ENCODE measurements at regions not wholly inside any gene's neighbourhood (a gene's known extent, or its start where the extent isn't known, plus 50 kb on each side); places are given as distances from the start of the nearest gene placed in this dataset.

DNA sequence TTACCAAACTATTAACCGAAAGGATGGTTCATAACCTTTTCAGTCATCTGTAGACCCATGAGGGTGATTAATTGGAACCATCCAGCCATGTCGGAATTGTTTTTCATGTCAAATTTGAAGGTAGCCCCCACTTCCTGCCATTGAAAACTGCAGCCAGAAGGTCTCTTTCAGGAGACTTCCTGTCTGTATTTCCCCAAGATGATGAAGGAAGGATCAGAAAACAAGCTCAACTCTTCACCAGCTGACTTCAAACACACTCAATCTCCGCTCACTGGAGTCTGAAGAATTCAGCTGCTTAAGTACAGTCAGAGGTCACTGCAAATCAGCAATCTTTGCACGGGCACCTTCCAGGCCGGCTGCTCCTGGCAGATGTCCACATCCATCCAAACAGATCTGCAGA, 291.7 kb upstream of the NPVF start:
- no peak for DNase-seq
- 69 to 77% methylated on average over 5 of the region's 5 CpGs for WGBS, 2 donors
- ATAC-seq, result no peak
- intact Hi-C loops (cut with DNase I), result no loop called here
- Histone ChIP-seq H3K9me3 (no peaks in the 10 kb centered on the region), H3K4me3 (no peak overlapping the region), H3K27ac (no peak overlapping the region), H3K4me1 (no peaks in the 10 kb centered on the region), H3K36me3 (no peaks in the 10 kb centered on the region), H3K27me3 (no peaks in the 10 kb centered on the region)
- no peak for FAIRE-seq
- TF ChIP-seq, protein P1, sequence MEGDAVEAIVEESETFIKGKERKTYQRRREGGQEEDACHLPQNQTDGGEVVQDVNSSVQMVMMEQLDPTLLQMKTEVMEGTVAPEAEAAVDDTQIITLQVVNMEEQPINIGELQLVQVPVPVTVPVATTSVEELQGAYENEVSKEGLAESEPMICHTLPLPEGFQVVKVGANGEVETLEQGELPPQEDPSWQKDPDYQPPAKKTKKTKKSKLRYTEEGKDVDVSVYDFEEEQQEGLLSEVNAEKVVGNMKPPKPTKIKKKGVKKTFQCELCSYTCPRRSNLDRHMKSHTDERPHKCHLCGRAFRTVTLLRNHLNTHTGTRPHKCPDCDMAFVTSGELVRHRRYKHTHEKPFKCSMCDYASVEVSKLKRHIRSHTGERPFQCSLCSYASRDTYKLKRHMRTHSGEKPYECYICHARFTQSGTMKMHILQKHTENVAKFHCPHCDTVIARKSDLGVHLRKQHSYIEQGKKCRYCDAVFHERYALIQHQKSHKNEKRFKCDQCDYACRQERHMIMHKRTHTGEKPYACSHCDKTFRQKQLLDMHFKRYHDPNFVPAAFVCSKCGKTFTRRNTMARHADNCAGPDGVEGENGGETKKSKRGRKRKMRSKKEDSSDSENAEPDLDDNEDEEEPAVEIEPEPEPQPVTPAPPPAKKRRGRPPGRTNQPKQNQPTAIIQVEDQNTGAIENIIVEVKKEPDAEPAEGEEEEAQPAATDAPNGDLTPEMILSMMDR (IDR thresholded peaks at IDR 0.05), result no peak

DNA sequence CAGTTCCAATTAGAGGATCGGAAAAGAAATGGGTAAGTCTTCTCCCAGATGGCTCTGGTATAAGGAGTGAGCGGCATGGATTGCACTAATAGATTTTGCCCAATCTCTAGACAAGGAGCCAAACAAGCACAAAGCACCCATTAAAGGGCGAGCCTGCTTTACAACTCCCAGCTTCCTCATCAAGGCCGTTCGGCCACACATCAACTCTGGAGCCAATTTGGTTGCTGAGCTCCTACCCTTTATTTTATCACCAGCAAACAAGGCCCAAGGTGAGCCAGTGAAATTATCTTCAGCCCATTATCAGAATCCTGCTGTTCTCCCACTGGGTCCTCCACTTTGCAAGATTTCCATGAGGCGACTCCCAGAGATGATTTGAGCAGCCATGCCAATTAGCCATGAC, 292.2 kb upstream of the NPVF start:
- ATAC-seq (no peak), FAIRE-seq (no peak), DNase-seq (no peak)
- no peak overlapping the region for H3K4me3 ChIP-seq
- no peaks in the 10 kb centered on the region for H3K4me1 ChIP-seq
- 59 to 68% methylated on average over 6 of the region's 6 CpGs for WGBS, 2 donors
- TF ChIP-seq, protein P1 (IDR thresholded peaks at IDR 0.05), result no peak
- H3K27me3 ChIP-seq, result no peaks in the 10 kb centered on the region
- intact Hi-C loops (cut with DNase I), result no loop called here
- H3K27ac ChIP-seq, result no peak overlapping the region
- no peaks in the 10 kb centered on the region for H3K9me3 ChIP-seq
- H3K36me3 ChIP-seq, result no peaks in the 10 kb centered on the region

DNA sequence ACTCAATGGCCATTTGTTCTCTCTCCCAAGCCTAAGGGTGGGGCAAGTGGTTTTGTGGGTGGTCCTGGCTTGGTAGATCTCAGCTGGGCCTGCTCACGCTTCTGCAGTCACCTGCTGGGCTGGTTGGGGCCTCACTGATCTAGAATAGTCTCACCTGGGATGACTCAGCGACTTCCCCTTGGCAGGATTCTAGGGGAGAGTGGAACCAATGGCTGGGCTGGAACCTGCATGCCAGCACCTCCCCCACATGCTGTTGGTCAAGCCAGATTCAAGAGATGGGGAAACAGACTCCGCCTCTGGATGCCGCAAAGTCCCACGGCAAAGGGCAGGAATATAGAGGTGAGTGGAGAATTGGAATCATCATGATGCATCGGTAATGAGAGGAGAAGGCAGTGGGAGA, 292.9 kb upstream of the NPVF start:
- H3K27me3 ChIP-seq, result no peaks in the 10 kb centered on the region
- ATAC-seq, result no peak
- TF ChIP-seq, protein P1 (IDR thresholded peaks at IDR 0.05), result no peak
- H3K4me1 ChIP-seq, result no peaks in the 10 kb centered on the region
- intact Hi-C loops (cut with DNase I), result no loop called here
- FAIRE-seq, result no peak
- no peak overlapping the region for H3K27ac ChIP-seq
- no peaks in the 10 kb centered on the region for H3K9me3 ChIP-seq
- no peak overlapping the region for H3K4me3 ChIP-seq
- WGBS, 2 donors, result 94 to 97% methylated on average over 6 of the region's 6 CpGs
- H3K36me3 ChIP-seq, result no peaks in the 10 kb centered on the region
- DNase-seq, result no peak

DNA sequence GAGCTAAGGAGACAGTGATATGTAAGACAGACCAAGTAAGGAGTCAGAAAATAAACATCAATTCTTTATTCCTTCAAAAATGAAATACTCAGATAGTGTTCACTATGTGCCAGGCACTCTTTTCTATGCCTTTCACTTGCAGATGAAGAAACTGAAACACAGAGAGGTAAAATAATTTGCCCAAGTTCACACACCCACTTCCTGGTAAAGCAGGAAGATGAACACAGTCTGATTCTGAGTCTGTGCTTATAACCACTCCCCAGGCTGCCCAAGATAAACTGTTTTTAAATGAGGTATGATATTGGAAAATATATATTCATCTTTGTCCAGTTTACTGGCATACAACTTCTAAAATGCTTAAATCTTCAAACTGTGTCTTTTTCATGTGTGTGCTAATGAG, 294.4 kb upstream of the NPVF start:
- Histone ChIP-seq H3K4me1 (no peaks in the 10 kb centered on the region), H3K4me3 (no peak overlapping the region), H3K27ac (no peak overlapping the region), H3K9me3 (no peaks in the 10 kb centered on the region), H3K27me3 (no peaks in the 10 kb centered on the region), H3K36me3 (no peaks in the 10 kb centered on the region)
- TF ChIP-seq, protein P1 (IDR thresholded peaks at IDR 0.05), result no peak
- no peak for FAIRE-seq
- no peak for ATAC-seq
- no peak for DNase-seq
- intact Hi-C loops (cut with DNase I), result no loop called here

DNA sequence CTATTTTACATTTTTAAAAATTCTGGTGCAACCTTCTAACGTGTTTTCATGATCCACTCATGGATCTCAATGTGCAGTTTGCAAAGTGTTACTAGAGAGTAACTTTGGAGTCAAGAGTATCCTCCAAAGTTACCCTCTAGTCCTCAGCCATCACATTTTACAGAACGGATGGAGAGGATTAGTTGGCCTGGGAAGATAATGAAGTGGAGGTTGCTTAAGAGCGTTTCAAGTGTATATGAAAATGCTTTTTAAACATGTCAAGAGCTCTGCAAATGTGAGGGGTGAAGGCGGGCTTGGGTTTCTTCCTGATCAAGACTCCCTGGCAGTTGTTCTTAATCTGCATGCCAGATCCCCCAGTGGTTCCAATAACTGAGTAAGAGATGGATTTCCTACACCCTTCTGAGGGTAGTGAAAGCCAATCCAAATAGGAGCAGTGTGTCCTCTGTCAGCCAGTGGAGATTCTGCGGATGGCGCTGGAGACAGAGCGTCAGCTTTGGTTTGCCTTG, 299.4 kb upstream of the NPVF start:
- no peaks in the 10 kb centered on the region for H3K36me3 ChIP-seq
- ATAC-seq (no peak), DNase-seq (no peak), FAIRE-seq (no peak)
- no peak overlapping the region for H3K4me3 ChIP-seq
- H3K27ac ChIP-seq, result no peak overlapping the region
- 72 to 77% methylated on average over 7 of the region's 7 CpGs for WGBS, 2 donors
- H3K4me1 ChIP-seq, result no peaks in the 10 kb centered on the region
- intact Hi-C loops (cut with DNase I), result no loop called here
- H3K9me3 ChIP-seq, result no peaks in the 10 kb centered on the region
- TF ChIP-seq, protein P1 (IDR thresholded peaks at IDR 0.05), result no peak
- no peaks in the 10 kb centered on the region for H3K27me3 ChIP-seq
